ENCODE measurements at regions not wholly inside any gene's neighbourhood (a gene's known extent, or its start where the extent isn't known, plus 50 kb on each side); places are given as distances from the start of the nearest gene placed in this dataset.

DNA sequence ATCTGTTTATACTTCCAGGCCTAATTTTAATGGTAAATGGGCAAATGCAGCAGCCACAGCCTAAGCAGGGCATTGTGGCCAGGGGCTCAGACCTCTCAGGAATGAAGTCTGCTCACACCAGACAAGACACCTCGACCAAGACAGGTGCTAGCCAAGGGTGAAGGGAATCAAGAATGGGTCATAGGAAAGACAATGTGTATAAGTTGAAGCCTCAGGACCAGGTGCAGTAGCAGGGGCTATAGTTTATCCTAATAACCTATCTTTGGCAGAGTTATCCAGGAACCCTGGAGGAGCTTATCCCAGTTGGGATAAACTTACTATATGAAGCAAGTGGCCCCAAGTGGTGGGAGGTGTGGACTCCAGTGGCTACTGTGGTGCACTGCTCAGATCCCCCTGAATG, 165.0 kb upstream of the TAB2 start:
- H3K4me1 ChIP-seq, result peaks cover 0 to 6% (median 0%) of the 10 kb centered on the region in 4 donors
- no peak overlapping the region for H3K4me3 ChIP-seq
- no peaks in the 10 kb centered on the region for H3K36me3 ChIP-seq
- TF ChIP-seq, protein P1, sequence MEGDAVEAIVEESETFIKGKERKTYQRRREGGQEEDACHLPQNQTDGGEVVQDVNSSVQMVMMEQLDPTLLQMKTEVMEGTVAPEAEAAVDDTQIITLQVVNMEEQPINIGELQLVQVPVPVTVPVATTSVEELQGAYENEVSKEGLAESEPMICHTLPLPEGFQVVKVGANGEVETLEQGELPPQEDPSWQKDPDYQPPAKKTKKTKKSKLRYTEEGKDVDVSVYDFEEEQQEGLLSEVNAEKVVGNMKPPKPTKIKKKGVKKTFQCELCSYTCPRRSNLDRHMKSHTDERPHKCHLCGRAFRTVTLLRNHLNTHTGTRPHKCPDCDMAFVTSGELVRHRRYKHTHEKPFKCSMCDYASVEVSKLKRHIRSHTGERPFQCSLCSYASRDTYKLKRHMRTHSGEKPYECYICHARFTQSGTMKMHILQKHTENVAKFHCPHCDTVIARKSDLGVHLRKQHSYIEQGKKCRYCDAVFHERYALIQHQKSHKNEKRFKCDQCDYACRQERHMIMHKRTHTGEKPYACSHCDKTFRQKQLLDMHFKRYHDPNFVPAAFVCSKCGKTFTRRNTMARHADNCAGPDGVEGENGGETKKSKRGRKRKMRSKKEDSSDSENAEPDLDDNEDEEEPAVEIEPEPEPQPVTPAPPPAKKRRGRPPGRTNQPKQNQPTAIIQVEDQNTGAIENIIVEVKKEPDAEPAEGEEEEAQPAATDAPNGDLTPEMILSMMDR (IDR thresholded peaks at IDR 0.05), result no peak
- TF ChIP-seq POLR2A (IDR thresholded peaks at IDR 0.05), result no peak
- TF ChIP-seq POLR2AphosphoS5 (IDR thresholded peaks at IDR 0.05), result no peak
- TF ChIP-seq EP300 (IDR thresholded peaks at IDR 0.05), result no peak
- WGBS, 2 donors, result 75 to 93% methylated on average over 1 of the region's 1 CpG
- no peaks in the 10 kb centered on the region for H3K27me3 ChIP-seq
- H3K27ac ChIP-seq, result no peak overlapping the region
- no peak for DNase-seq
- H3K9me3 ChIP-seq, result no peaks in the 10 kb centered on the region
- intact Hi-C loops (cut with DNase I), result no loop called here

DNA sequence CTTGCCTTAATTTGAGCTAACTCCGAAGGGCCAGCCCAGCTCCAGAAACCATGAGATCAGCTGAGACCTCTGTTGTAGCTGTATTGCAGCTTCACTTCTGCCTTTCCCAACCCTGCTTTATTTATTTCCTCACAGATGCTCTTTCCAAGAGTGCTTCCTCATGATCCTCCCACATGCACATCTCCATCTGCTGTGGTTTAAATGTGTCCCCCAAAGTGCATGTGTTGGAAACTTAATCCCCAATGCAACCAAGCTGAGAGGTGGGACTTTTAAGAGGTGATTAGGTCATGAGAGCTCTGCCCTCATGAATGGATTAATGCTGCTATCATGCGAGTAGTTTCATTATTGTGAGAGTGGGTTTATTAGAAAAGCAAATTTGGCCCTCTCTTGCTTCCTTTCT, 164.4 kb upstream of the TAB2 start:
- intact Hi-C loops (cut with DNase I), result no loop called here
- WGBS, 2 donors, result 67 to 75% methylated on average over 2 of the region's 2 CpGs
- no peak overlapping the region for H3K4me3 ChIP-seq
- no peak overlapping the region for H3K27ac ChIP-seq
- TF ChIP-seq EP300 (IDR thresholded peaks at IDR 0.05) (no peak), POLR2AphosphoS5 (IDR thresholded peaks at IDR 0.05) (no peak), POLR2A (IDR thresholded peaks at IDR 0.05) (no peak)
- TF ChIP-seq, protein P1 (IDR thresholded peaks at IDR 0.05), result no peak
- H3K27me3 ChIP-seq, result no peaks in the 10 kb centered on the region
- DNase-seq, result no peak
- H3K9me3 ChIP-seq, result no peaks in the 10 kb centered on the region
- H3K36me3 ChIP-seq, result no peaks in the 10 kb centered on the region
- H3K4me1 ChIP-seq, result peaks cover 0 to under 1% (median 0%) of the 10 kb centered on the region in 4 donors

DNA sequence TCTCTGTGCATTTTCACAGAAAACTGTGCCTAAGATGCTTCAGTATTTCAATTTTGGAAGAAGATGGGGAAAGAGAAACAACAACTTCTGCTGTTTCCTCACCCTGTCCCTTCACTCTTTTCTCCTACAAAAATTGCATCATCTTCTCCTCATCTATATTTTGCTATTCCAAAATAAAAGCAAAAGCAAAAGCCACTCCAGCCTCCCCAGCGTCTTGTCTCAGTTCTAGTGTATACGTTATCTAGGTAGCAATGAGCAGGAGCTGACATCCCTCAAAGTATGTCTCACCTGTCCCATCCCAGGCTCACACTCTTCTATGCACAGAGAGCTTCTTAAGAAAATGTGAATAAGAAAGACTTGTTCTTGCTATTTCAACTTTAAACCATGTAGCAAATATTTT, 163.8 kb upstream of the TAB2 start:
- TF ChIP-seq, protein P1 (IDR thresholded peaks at IDR 0.05), result no peak
- TF ChIP-seq POLR2A (IDR thresholded peaks at IDR 0.05) (no peak), EP300 (IDR thresholded peaks at IDR 0.05) (no peak), POLR2AphosphoS5 (IDR thresholded peaks at IDR 0.05) (no peak)
- no peak overlapping the region for H3K4me3 ChIP-seq

DNA sequence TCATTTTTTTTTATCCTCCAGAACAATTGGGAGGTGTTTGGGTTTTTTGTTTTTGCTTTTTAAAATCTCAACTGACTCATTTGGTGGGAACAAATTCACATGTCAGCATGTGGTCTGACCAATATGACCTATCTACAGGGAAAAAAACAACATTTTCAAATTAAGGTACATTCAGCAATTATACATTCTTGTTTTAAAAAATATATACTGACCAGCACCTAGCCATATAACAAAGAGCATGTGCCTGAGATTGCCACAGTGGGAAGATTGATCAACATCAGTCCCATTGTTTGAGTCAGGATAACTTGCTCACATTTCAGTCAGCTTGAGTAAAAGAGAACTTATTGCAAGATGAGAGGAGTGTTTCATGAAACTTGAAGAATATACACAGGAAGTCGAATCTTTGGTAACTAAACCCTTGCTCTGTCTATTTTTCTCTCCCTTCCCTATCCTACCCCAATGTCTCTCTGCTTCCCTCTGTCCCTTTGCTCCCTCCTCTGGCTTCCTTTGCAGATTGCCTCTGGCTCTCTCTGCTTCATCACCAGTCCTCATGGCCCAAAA, 163.2 kb upstream of the TAB2 start:
- Histone ChIP-seq H3K36me3 (no peaks in the 10 kb centered on the region), H3K4me1 (no peaks in the 10 kb centered on the region), H3K9me3 (no peaks in the 10 kb centered on the region), H3K27me3 (no peaks in the 10 kb centered on the region), H3K4me3 (no peak overlapping the region), H3K27ac (no peak overlapping the region)
- intact Hi-C loops (cut with DNase I), result no loop called here
- no peak for DNase-seq
- 74 to 87% methylated on average over 1 of the region's 1 CpG for WGBS, 2 donors
- TF ChIP-seq EP300 (IDR thresholded peaks at IDR 0.05) (no peak), POLR2AphosphoS5 (IDR thresholded peaks at IDR 0.05) (no peak), POLR2A (IDR thresholded peaks at IDR 0.05) (no peak)

More for the DNA sequence above, 163.8 kb upstream of the TAB2 start:
- no peaks in the 10 kb centered on the region for H3K9me3 ChIP-seq
- H3K36me3 ChIP-seq, result no peaks in the 10 kb centered on the region
- H3K27me3 ChIP-seq, result no peaks in the 10 kb centered on the region
- WGBS, 2 donors, result 82 to 87% methylated on average over 2 of the region's 2 CpGs
- no peak for DNase-seq
- H3K27ac ChIP-seq, result no peak overlapping the region
- intact Hi-C loops (cut with DNase I), result no loop called here
- no peaks in the 10 kb centered on the region for H3K4me1 ChIP-seq

DNA sequence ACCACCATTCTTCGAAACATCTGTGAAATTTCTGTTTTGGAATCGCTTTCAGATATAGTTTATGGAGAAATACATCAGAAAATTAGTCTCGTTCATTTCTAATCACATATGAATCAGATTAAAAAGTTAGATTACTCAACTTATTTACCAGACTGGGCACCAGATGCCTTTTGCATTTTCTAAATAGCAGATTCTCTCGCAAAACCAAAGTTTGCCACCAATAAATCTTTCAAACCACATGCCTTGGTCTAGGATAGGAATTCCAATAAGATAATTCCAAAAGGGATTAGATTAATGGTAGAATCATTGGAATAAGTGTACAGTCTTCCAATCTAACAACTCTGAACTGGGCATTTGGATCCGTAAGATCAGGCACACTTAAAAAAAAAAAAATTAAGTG, 160.4 kb upstream of the TAB2 start:
- no peak for DNase-seq
- no peaks in the 10 kb centered on the region for H3K36me3 ChIP-seq
- H3K4me1 ChIP-seq, result no peaks in the 10 kb centered on the region
- intact Hi-C loops (cut with DNase I), result no loop called here
- no peak for TF ChIP-seq POLR2A (IDR thresholded peaks at IDR 0.05)
- TF ChIP-seq EP300 (IDR thresholded peaks at IDR 0.05), result no peak
- TF ChIP-seq, protein P1 (IDR thresholded peaks at IDR 0.05), result no peak
- no peak for TF ChIP-seq POLR2AphosphoS5 (IDR thresholded peaks at IDR 0.05)
- WGBS, 2 donors, result 82 to 95% methylated on average over 5 of the region's 5 CpGs
- no peaks in the 10 kb centered on the region for H3K9me3 ChIP-seq
- no peaks in the 10 kb centered on the region for H3K27me3 ChIP-seq
- H3K27ac ChIP-seq, result no peak overlapping the region
- no peak overlapping the region for H3K4me3 ChIP-seq

Measured in sigmoid colon (tissue), 6 donors.